ENCODE measurements at regions not wholly inside any gene's neighbourhood (a gene's known extent, or its start where the extent isn't known, plus 50 kb on each side); places are given as distances from the start of the nearest gene placed in this dataset.

- Histone ChIP-seq H3K27me3 (ENCODE audit: low read depth) (no peaks in the 10 kb centered on the region), H3K9me3 (replicated peaks) (peaks cover 3% of the 10 kb centered on the region)
- TF ChIP-seq, protein P1, sequence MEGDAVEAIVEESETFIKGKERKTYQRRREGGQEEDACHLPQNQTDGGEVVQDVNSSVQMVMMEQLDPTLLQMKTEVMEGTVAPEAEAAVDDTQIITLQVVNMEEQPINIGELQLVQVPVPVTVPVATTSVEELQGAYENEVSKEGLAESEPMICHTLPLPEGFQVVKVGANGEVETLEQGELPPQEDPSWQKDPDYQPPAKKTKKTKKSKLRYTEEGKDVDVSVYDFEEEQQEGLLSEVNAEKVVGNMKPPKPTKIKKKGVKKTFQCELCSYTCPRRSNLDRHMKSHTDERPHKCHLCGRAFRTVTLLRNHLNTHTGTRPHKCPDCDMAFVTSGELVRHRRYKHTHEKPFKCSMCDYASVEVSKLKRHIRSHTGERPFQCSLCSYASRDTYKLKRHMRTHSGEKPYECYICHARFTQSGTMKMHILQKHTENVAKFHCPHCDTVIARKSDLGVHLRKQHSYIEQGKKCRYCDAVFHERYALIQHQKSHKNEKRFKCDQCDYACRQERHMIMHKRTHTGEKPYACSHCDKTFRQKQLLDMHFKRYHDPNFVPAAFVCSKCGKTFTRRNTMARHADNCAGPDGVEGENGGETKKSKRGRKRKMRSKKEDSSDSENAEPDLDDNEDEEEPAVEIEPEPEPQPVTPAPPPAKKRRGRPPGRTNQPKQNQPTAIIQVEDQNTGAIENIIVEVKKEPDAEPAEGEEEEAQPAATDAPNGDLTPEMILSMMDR (IDR thresholded peaks at IDR 0.05; ENCODE audit: borderline replicate concordance): no peak
These were observed 205.1 kb upstream of the RGMB start for GRCh38 chr5:98568336-98568735.

GRCh38 chr5:98569288-98569687 is 204.2 kb upstream of the RGMB start:
- TF ChIP-seq, protein P1 (IDR thresholded peaks at IDR 0.05; ENCODE audit: borderline replicate concordance): no peak
- Histone ChIP-seq H3K9me3 (replicated peaks) (peaks cover 3% of the 10 kb centered on the region), H3K4me1 (no peaks in the 10 kb centered on the region), H3K36me3 (no peaks in the 10 kb centered on the region), H3K27me3 (ENCODE audit: low read depth) (no peaks in the 10 kb centered on the region), H3K4me3 (no peak overlapping the region), H3K27ac (replicated peaks) (no peak overlapping the region)
- intact Hi-C loops (cut with micrococcal nuclease): no loop called here
- DNase-seq: no peak

More at GRCh38 chr5:98568336-98568735, 205.1 kb upstream of the RGMB start:
- intact Hi-C loops (cut with micrococcal nuclease): no loop called here
- Histone ChIP-seq H3K27ac (replicated peaks) (no peak overlapping the region), H3K4me1 (no peaks in the 10 kb centered on the region), H3K36me3 (no peaks in the 10 kb centered on the region), H3K4me3 (no peak overlapping the region)
- DNase-seq: no peak

DNA sequence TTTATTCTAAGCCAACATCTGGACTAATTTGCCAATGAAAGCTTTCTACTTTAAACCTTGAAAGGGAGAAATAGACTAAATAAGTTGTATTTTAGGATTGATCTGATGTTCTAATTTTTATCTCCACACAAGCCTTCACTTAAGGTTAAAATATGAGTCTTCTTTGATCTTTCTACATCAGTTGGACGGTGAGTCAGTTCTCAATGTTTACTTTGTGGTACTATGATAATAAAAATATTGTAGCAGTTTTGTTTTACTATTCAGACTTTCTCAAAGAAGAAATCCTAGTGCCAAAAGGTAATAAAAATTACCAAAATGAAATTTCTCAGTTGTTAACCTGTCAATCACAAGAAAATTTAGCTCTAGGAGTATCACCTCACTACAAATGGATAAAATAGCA is 203.5 kb upstream of the RGMB start:
- H3K4me3 ChIP-seq: no peak overlapping the region
- no peaks in the 10 kb centered on the region for H3K36me3 ChIP-seq
- intact Hi-C loops (cut with micrococcal nuclease): no loop called here

GRCh38 chr5:98570661-98571191 is 202.7 kb upstream of the RGMB start:
- TF ChIP-seq, protein P1 (IDR thresholded peaks at IDR 0.05; ENCODE audit: borderline replicate concordance): no peak

More for the DNA sequence above, 203.5 kb upstream of the RGMB start:
- TF ChIP-seq, protein P1 (IDR thresholded peaks at IDR 0.05; ENCODE audit: borderline replicate concordance): no peak
- Histone ChIP-seq H3K9me3 (replicated peaks) (peaks cover 3% of the 10 kb centered on the region), H3K27ac (replicated peaks) (no peak overlapping the region), H3K4me1 (no peaks in the 10 kb centered on the region), H3K27me3 (ENCODE audit: low read depth) (no peaks in the 10 kb centered on the region)
- no peak for DNase-seq

GRCh38 chr5:98573834-98574320 is 199.6 kb upstream of the RGMB start:
- TF ChIP-seq, protein P1 (IDR thresholded peaks at IDR 0.05; ENCODE audit: borderline replicate concordance): no peak
- intact Hi-C loops (cut with micrococcal nuclease): no loop called here
- no peak overlapping the region for H3K4me3 ChIP-seq

More at GRCh38 chr5:98570661-98571191, 202.7 kb upstream of the RGMB start:
- Histone ChIP-seq H3K36me3 (no peaks in the 10 kb centered on the region), H3K27ac (replicated peaks) (no peak overlapping the region), H3K27me3 (ENCODE audit: low read depth) (no peaks in the 10 kb centered on the region), H3K4me1 (no peaks in the 10 kb centered on the region), H3K9me3 (replicated peaks) (peaks cover 3% of the 10 kb centered on the region), H3K4me3 (no peak overlapping the region)
- DNase-seq: no peak
- intact Hi-C loops (cut with micrococcal nuclease): no loop called here

More at GRCh38 chr5:98573834-98574320, 199.6 kb upstream of the RGMB start:
- H3K9me3 ChIP-seq (replicated peaks): no peaks in the 10 kb centered on the region
- H3K27me3 ChIP-seq (ENCODE audit: low read depth): no peaks in the 10 kb centered on the region
- no peaks in the 10 kb centered on the region for H3K36me3 ChIP-seq
- H3K4me1 ChIP-seq: no peaks in the 10 kb centered on the region
- no peak for DNase-seq
- no peak overlapping the region for H3K27ac ChIP-seq (replicated peaks)
